Activated naive CD8-positive, alpha-beta T cell treated with anti-CD3 and anti-CD28 coated beads, Interleukin-2, amount 50 U/mL, for 24 hours (primary cell): ENCODE measurements at regions not wholly inside any gene's neighbourhood (a gene's known extent, or its start where the extent isn't known, plus 50 kb on each side); places are given as distances from the start of the nearest gene placed in this dataset.

ENCODE experiments used
- ATAC-seq: fragments of 150-1000 bp; cut with Tn5 transposase; one replicate; pipeline ENCODE4 v1.10.0; 2021
- DNase-seq: peaks from one replicate; pipeline ENCODE4 v3.0.0; 2021
- H3K27ac Mint-ChIP-seq: one replicate; pipeline ENCODE4 v1.8.0; 2021; ENCODE audit warnings: mild to moderate bottlenecking, mixed read lengths
- H3K27me3 Mint-ChIP-seq: one replicate; pipeline ENCODE4 v1.8.0; 2021; ENCODE audit warnings: mixed read lengths
- H3K36me3 Mint-ChIP-seq: one replicate; pipeline ENCODE4 v1.8.0; 2021; ENCODE audit warnings: low read depth, mixed read lengths
- H3K4me1 Mint-ChIP-seq: one replicate; pipeline ENCODE4 v1.8.0; 2021; ENCODE audit warnings: mixed read lengths
- H3K4me3 Mint-ChIP-seq: one replicate; pipeline ENCODE4 v1.8.0; 2021; ENCODE audit warnings: mild to moderate bottlenecking, moderate library complexity, mixed read lengths
- H3K9me3 Mint-ChIP-seq: one replicate; pipeline ENCODE4 v1.8.0; 2021; ENCODE audit warnings: mixed read lengths

DNA sequence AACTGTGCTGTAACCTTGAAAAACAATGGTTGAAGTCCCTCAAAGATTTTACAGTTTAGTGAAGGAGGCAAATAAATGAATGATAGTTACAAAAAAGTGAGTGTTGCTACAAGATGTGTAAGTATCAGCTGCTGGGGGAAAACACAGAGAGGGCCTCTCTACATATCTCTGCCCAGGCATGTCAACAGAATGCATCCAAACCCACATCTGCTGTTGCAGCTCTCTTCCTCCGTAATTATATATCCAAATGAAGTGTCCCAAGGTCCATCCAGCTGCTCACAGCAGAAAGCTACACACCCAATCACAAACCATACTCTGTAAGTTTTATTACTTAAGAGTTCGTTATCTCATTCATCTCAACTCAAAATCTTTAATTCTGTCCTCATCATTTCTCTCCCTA, 584.6 kb downstream of the ANXA1 start:
- H3K9me3 Mint-ChIP-seq = peaks cover 5% of the 10 kb centered on the region
- DNase-seq = no peak

DNA sequence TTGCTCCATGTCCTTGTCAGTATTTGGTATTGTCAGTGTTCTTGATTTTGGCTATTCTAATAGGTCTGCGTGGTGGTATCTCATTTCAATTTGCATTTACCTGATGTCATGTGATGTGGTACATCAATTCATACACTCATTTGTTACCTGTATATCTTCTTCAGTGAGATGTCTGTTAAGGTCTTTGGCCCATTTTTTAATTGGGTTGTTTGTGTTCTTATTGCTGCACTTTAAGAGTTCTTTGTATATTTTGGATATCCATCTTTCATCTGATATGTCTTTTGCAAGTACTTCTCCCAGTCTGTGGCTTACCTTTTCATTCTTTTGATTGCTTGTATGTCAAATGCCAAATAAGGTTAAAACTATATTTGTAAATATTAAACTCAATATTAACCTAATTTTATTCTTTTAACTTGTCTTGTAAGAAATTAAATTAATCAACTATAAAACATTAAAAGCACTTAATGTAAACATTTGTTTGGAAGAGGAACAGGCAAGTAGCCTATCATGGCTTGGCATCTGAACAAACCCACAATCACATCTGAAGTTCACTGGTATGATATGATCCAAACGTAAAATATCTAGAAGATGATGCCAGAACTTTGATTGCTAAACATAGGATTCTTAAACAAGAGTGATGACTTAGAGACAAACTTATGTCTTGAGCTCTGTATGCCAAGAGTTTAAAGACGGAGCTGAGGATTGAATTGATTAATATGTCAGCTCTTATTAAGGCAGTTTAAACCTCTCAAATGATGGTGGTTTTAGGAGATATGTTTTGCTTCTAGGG, 587.3 kb downstream of the ANXA1 start:
- H3K9me3 Mint-ChIP-seq = peaks cover 5% of the 10 kb centered on the region
- H3K27me3 Mint-ChIP-seq = no peaks in the 10 kb centered on the region
- DNase-seq = no peak
- no peak overlapping the region for H3K4me3 Mint-ChIP-seq
- H3K4me1 Mint-ChIP-seq = no peaks in the 10 kb centered on the region
- ATAC-seq = no peak
- H3K27ac Mint-ChIP-seq = no peak overlapping the region
- no peaks in the 10 kb centered on the region for H3K36me3 Mint-ChIP-seq

More for the DNA sequence above, 584.6 kb downstream of the ANXA1 start:
- no peaks in the 10 kb centered on the region for H3K36me3 Mint-ChIP-seq
- ATAC-seq = no peak
- H3K27ac Mint-ChIP-seq = no peak overlapping the region
- no peaks in the 10 kb centered on the region for H3K4me1 Mint-ChIP-seq
- H3K27me3 Mint-ChIP-seq = no peaks in the 10 kb centered on the region
- no peak overlapping the region for H3K4me3 Mint-ChIP-seq

GRCh38 chr9:73741316-73741715, 589.7 kb downstream of the ANXA1 start:
- ATAC-seq = no peak
- Mint-ChIP-seq H3K36me3 (no peaks in the 10 kb centered on the region), H3K4me1 (no peaks in the 10 kb centered on the region), H3K4me3 (no peak overlapping the region), H3K27ac (no peak overlapping the region), H3K27me3 (no peaks in the 10 kb centered on the region), H3K9me3 (peaks cover 4% of the 10 kb centered on the region)
- no peak for DNase-seq

- no peak overlapping the region for H3K27ac Mint-ChIP-seq
- H3K27me3 Mint-ChIP-seq = no peaks in the 10 kb centered on the region
- ATAC-seq (no peak), DNase-seq (no peak)
- H3K9me3 Mint-ChIP-seq = peaks cover 3% of the 10 kb centered on the region
- H3K36me3 Mint-ChIP-seq = no peaks in the 10 kb centered on the region
- no peaks in the 10 kb centered on the region for H3K4me1 Mint-ChIP-seq
- H3K4me3 Mint-ChIP-seq = no peak overlapping the region
These were observed 590.7 kb downstream of the ANXA1 start for GRCh38 chr9:73742412-73742811.

DNA sequence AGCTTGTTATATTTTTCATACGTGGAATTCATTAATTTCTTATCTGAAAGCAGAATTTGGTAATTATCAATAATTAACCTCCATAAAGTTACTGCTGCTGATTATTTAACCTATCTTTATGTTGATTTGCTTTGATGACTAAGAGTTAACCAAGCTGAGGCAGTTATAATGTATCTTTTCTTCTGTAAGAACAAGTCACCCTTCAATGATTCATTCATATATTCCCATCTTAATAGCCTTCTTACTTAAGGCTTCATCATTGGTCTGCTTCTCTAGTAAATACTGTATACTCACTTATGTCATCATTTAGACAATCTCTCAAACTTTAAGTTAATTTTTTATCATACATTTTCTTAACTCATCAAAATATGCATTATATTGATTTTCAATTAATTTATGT, 592.2 kb downstream of the ANXA1 start:
- no peak for ATAC-seq
- Mint-ChIP-seq H3K4me3 (no peak overlapping the region), H3K27ac (no peak overlapping the region), H3K36me3 (no peaks in the 10 kb centered on the region), H3K4me1 (no peaks in the 10 kb centered on the region), H3K9me3 (peaks cover 6% of the 10 kb centered on the region), H3K27me3 (no peaks in the 10 kb centered on the region)
- DNase-seq = no peak

GRCh38 chr9:73745598-73745997, 593.9 kb downstream of the ANXA1 start:
- Mint-ChIP-seq H3K4me3 (no peak overlapping the region), H3K27ac (no peak overlapping the region), H3K36me3 (no peaks in the 10 kb centered on the region), H3K9me3 (peaks cover 7% of the 10 kb centered on the region), H3K4me1 (no peaks in the 10 kb centered on the region), H3K27me3 (no peaks in the 10 kb centered on the region)
- ATAC-seq (no peak), DNase-seq (no peak)

DNA sequence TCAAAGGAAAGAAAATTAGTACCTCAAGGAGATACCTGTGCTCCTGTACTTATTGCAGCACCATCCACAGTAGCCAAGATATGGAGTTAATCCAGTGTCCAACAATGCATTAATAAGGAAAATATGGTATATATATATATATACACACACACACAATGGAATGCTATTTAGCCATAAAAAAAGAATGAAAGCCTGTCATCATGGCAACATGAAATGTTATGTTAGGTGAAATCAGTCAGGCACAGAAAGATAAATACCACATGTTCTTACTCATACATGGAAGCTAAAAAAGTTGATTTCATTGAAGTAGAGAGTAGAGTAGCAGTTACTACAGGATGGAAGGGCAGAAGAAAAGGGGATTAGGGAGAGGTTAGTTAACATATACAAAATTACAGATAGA, 601.5 kb downstream of the ANXA1 start:
- peaks cover 4% of the 10 kb centered on the region for H3K9me3 Mint-ChIP-seq

DNA sequence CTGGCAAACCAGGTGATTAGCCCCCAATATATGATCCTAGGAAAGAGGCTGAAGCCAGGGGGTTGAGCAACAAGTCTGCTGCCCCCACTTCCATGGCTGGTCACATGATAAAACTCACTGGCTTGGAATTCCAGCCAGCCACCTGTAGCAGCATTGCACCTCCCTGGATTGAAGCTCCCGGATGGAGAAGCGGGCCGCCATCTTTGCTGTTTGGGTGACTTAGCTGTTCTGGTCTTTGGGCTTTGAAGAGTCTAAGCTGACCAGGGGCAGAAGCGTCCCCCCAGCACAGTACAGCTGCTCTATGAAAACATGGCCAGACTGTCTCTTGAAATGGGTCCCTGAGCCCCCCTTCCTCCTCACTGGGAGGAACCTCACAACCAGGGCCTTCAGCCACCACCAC, 610.2 kb downstream of the ANXA1 start:
- H3K4me1 Mint-ChIP-seq = no peaks in the 10 kb centered on the region
- no peak for ATAC-seq

More for the DNA sequence above, 601.5 kb downstream of the ANXA1 start:
- DNase-seq (no peak), ATAC-seq (no peak)
- Mint-ChIP-seq H3K36me3 (no peaks in the 10 kb centered on the region), H3K4me3 (no peak overlapping the region), H3K27me3 (no peaks in the 10 kb centered on the region), H3K27ac (no peak overlapping the region), H3K4me1 (no peaks in the 10 kb centered on the region)

DNA sequence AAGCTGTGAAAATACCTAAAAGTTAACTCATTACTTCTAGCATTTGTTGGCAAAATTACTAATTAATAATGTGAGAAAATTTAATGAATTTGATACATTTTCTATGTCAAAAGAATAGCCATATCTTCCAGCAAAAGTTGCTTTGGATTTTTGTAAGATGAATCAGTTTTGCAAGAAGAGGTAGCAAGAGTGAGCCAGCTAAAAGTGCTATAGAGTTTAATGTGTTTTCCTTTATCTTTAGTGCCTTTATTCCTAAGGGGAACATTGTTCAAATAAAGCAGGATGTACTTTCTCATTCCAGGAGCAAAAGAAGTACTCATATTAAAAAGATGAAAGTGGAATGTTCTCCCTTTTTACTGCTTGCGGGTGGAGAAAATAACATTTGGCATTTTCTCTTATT, 622.2 kb downstream of the ANXA1 start:
- Mint-ChIP-seq H3K4me3 (no peak overlapping the region), H3K4me1 (no peaks in the 10 kb centered on the region), H3K27ac (no peak overlapping the region), H3K9me3 (peaks cover 9% of the 10 kb centered on the region), H3K36me3 (no peaks in the 10 kb centered on the region), H3K27me3 (no peaks in the 10 kb centered on the region)
- ATAC-seq (no peak), DNase-seq (no peak)

More for the DNA sequence above, 610.2 kb downstream of the ANXA1 start:
- DNase-seq = no peak
- peaks cover 2% of the 10 kb centered on the region for H3K36me3 Mint-ChIP-seq
- no peaks in the 10 kb centered on the region for H3K27me3 Mint-ChIP-seq
- H3K9me3 Mint-ChIP-seq = peaks cover 14% of the 10 kb centered on the region
- H3K27ac Mint-ChIP-seq = no peak overlapping the region
- H3K4me3 Mint-ChIP-seq = no peak overlapping the region

DNA sequence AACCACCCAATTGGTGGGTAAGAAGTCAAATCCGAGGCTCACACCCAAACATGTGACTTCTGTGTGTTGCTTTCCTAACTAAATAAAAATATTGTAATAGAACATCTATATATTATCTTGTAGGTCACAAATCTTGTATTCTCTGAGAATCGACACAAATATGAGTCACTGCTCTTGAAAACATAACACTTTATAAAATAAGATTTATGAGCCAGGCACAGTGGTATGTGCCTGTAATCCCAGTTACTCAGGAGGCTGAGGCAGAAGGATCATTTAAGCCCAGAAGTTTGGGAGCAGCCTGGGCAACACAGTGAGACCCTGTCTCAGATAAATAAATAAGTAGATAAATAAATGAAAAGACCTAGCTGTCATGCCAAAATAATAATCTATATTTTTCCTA, 624.1 kb downstream of the ANXA1 start:
- Mint-ChIP-seq H3K27me3 (no peaks in the 10 kb centered on the region), H3K36me3 (no peaks in the 10 kb centered on the region), H3K4me1 (no peaks in the 10 kb centered on the region), H3K4me3 (no peak overlapping the region), H3K9me3 (peaks cover 9% of the 10 kb centered on the region), H3K27ac (no peak overlapping the region)
- ATAC-seq = no peak
- DNase-seq = no peak

- Mint-ChIP-seq H3K27ac (no peak overlapping the region), H3K27me3 (no peaks in the 10 kb centered on the region), H3K9me3 (peaks cover 9% of the 10 kb centered on the region), H3K4me1 (no peaks in the 10 kb centered on the region), H3K36me3 (no peaks in the 10 kb centered on the region), H3K4me3 (no peak overlapping the region)
- DNase-seq (no peak), ATAC-seq (no peak)
These were observed 629.3 kb downstream of the ANXA1 start for GRCh38 chr9:73780916-73781315.

DNA sequence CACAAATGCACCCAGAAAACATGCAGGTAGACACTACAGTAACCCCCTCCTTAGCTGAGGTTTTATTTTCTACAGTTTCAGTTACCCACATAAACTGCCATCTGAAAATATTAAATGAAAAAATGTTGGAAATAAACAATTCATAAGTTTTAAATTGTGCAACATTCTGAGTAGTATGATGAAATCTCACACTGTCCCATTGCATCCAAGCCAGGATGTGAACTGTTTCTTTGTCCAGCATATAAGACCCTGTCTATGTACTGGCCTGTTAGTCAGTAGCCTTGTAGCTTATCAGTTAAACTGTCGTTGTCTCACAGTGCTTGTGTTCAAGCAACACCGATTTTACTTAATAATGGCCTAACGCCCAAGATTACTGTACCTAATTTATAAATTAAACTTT, 630.5 kb downstream of the ANXA1 start:
- no peaks in the 10 kb centered on the region for H3K4me1 Mint-ChIP-seq
- H3K36me3 Mint-ChIP-seq = no peaks in the 10 kb centered on the region
- H3K4me3 Mint-ChIP-seq = no peak overlapping the region
- ATAC-seq = no peak
- H3K9me3 Mint-ChIP-seq = peaks cover 10% of the 10 kb centered on the region
- no peak for DNase-seq
- no peak overlapping the region for H3K27ac Mint-ChIP-seq
- no peaks in the 10 kb centered on the region for H3K27me3 Mint-ChIP-seq

- no peaks in the 10 kb centered on the region for H3K4me1 Mint-ChIP-seq
- H3K27ac Mint-ChIP-seq = no peak overlapping the region
- DNase-seq = no peak
- H3K9me3 Mint-ChIP-seq = peaks cover 10% of the 10 kb centered on the region
- ATAC-seq = no peak
- no peaks in the 10 kb centered on the region for H3K36me3 Mint-ChIP-seq
- H3K27me3 Mint-ChIP-seq = no peaks in the 10 kb centered on the region
- no peak overlapping the region for H3K4me3 Mint-ChIP-seq
These were observed 647.8 kb downstream of the ANXA1 start for GRCh38 chr9:73799446-73799845.

- H3K4me3 Mint-ChIP-seq = no peak overlapping the region
- no peaks in the 10 kb centered on the region for H3K27me3 Mint-ChIP-seq
- peaks cover 10% of the 10 kb centered on the region for H3K9me3 Mint-ChIP-seq
- no peaks in the 10 kb centered on the region for H3K36me3 Mint-ChIP-seq
- DNase-seq (no peak), ATAC-seq (no peak)
- no peak overlapping the region for H3K27ac Mint-ChIP-seq
- no peaks in the 10 kb centered on the region for H3K4me1 Mint-ChIP-seq
These were observed 653.4 kb downstream of the ANXA1 start for GRCh38 chr9:73805111-73805510.

DNA sequence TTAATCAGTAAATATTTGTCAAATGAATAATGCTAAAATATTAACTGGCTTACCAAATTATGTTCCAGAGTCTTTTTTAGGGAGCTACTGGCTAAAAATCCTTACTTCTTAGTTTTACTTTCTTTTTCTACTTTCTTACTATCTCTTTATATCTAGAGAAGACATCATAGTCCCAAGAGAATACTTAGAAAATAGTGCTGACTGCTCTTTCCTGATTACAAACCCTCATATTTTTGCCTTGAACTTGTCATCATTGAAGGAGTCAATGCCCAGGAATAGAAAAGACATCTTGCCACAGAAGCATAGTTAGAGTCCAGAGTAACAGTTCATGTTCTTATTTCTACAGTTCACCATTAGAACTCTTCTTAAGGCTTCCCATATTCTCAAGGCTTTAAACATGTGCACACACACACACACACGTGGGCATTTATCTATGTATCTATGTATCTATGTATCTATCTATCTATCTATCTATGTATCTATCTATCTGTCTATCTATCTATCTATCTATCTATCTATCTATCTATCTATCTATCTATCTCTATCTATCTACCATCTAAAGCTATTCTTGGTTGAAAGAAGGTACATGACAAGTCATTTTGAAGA, 654.3 kb downstream of the ANXA1 start:
- ATAC-seq = no peak

More for the DNA sequence above, 654.3 kb downstream of the ANXA1 start:
- Mint-ChIP-seq H3K4me3 (no peak overlapping the region), H3K27ac (no peak overlapping the region), H3K9me3 (peaks cover 10% of the 10 kb centered on the region), H3K27me3 (no peaks in the 10 kb centered on the region), H3K4me1 (no peaks in the 10 kb centered on the region), H3K36me3 (no peaks in the 10 kb centered on the region)
- DNase-seq = no peak
